Aorta (tissue), 5 donors: ENCODE measurements at regions not wholly inside any gene's neighbourhood (a gene's known extent, or its start where the extent isn't known, plus 50 kb on each side); places are given as distances from the start of the nearest gene placed in this dataset.

Source experiments
- ATAC-seq: fragments of 200-7000 bp; cut with Tn5 transposase; one replicate; pipeline ENCODE4 v1.9.1; 2022; ENCODE audit warnings: moderate library complexity; ENCODE audit not compliant: low FRiP score
- DNase-seq, 2 donors: peaks; one replicate each; pipeline ENCODE4 v3.0.0-alpha.2; 2020
- H3K27ac ChIP-seq, 2 donors: one replicate each; pipeline ENCODE4 v1.5.1; 2013; ENCODE audit warnings: low read length in 2 of 2, mild to moderate bottlenecking in 2 of 2, moderate library complexity in 2 of 2, control low read depth in 1 of 2, inconsistent platforms in 1 of 2, low read depth in 1 of 2
- H3K27me3 ChIP-seq, 2 donors: one replicate each; pipeline ENCODE4 v1.6.1; 2013; ENCODE audit warnings: control low read depth in 1 of 2, low read length in 1 of 2, mild to moderate bottlenecking in 1 of 2, moderate library complexity in 1 of 2; ENCODE audit not compliant: insufficient read depth in 2 of 2, control insufficient read depth in 1 of 2
- H3K36me3 ChIP-seq, 2 donors: one replicate each; pipeline ENCODE4 v1.6.1; 2013; ENCODE audit warnings: control low read depth in 1 of 2, low read length in 1 of 2, mild to moderate bottlenecking in 1 of 2; ENCODE audit not compliant: insufficient read depth in 2 of 2, control insufficient read depth in 1 of 2
- H3K4me1 ChIP-seq, 2 donors: one replicate each; pipeline ENCODE4 v1.6.1; 2013; ENCODE audit warnings: low read length in 2 of 2, control low read depth in 1 of 2, mild to moderate bottlenecking in 1 of 2, moderate library complexity in 1 of 2; ENCODE audit not compliant: insufficient read depth in 2 of 2, control insufficient read depth in 1 of 2
- H3K4me3 ChIP-seq, 2 donors: one replicate each; pipeline ENCODE4 v1.5.1; 2013; ENCODE audit warnings: low read length in 2 of 2, control low read depth in 1 of 2, mild to moderate bottlenecking in 1 of 2
- H3K9me3 ChIP-seq: one replicate; pipeline ENCODE4 v1.6.1; 2013; ENCODE audit warnings: mild to moderate bottlenecking, low read length; ENCODE audit not compliant: control insufficient read depth
- WGBS, 2 donors: extraction: QIAGEN DNeasy Blood & Tissue Kit; methylation state at CpG; one replicate each; pipeline ENCODE4 v1.1.7; 2013; 5-methylcytosine and 5-hydroxymethylcytosine counted together
- intact Hi-C, 2 donors: fragments of 100-400 bp; cut with DNase I; formaldehyde crosslinking; loops; one replicate each; pipeline versions ENCODE4 v1.14.2 to v1.15.0; 2022
- donor health status: healthy with polysubstance abuse.
- donor health status: Bipolar disorder and iron deficiency.
- donor health status: DM: no; HTN: no; CAD: no.
- donor health status: DM: no; HTN: no; CAD: no.
- donor health status: DM: yes; HTN: yes; CAD: no.

DNA sequence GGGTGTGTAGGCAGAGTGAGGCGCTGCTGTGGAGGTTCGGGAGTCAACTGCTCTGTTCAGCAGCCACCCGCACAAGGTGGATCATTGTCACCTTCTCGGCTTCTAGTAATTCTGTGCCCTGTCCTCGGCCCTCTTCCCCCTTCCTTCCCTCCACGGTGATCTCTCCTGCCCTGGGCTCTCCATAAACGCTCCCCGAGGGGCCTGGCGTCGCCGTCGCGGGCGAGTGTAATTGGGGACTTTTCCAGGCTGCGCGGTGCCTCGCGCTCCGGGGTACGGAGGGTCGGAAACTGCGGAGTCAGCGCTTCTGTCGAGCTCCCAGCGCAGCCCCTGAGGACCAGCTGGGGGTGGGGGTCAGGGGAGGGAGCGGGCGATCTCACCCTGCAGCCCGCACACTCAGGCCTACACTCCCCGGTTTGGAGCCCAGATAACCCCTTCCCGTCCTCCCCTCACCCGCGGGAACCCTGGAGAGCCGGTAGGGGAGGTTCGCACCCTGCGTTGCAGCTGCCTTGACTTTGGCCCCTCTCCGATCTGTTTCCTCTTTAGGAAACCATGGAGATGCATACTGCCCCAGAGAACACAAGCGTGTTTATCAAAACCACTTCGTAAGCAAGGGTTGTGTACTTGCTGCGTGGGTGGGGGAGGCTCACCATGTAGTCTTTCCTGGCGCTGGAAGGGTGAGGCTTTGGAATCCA, 188.3 kb upstream of the ZNF618 start:
- 13% methylated on average over 40 of the region's 40 CpGs for WGBS, 2 donors
- Histone ChIP-seq H3K27me3 (no peaks in the 10 kb centered on the region), H3K9me3 (no peaks in the 10 kb centered on the region), H3K36me3 (no peaks in the 10 kb centered on the region), H3K4me1 (no peaks in the 10 kb centered on the region), H3K4me3 (no peak overlapping the region), H3K27ac (no peak overlapping the region)
- DNase-seq: no peak
- ATAC-seq: peak; percentile 50
- intact Hi-C loops: no loop called here

DNA sequence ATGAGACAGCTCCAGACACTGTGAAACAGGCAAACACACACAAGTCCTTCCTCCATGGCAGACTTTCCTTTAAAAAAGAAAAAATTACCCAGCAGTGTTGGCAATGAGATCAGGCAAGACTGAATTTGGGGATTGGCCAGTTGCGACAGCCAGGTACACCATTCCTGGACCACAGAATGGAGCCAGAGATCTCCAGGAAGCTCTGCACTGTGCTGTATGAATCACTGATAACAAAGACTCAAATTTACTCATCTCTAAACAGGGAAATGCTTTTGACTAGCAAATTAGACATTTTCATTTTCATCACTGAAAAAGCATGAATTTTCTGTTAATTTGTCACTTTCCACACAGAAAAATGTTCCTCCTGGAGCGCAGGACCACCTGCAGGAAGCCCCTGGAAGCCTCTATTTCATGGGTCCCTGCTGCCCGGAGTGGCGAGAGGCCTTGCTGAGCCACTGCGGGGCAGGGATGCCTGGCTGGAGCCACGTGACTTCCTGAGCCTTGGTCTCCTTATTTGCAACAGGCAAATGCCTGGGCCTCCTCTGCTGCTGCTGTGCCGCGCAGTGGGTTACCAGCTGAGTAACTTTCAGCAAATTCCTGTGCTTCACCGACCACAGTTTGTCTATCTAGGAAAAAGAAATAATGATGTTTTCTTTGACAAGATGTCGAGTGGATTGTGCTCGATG, 185.9 kb upstream of the ZNF618 start:
- no peaks in the 10 kb centered on the region for H3K36me3 ChIP-seq
- no peaks in the 10 kb centered on the region for H3K27me3 ChIP-seq
- DNase-seq: no peak
- no peak overlapping the region for H3K27ac ChIP-seq
- H3K9me3 ChIP-seq: no peaks in the 10 kb centered on the region
- no peak for ATAC-seq
- no peaks in the 10 kb centered on the region for H3K4me1 ChIP-seq
- 84 to 85% methylated on average over 11 of the region's 11 CpGs for WGBS, 2 donors
- intact Hi-C loops: no loop called here
- H3K4me3 ChIP-seq: no peak overlapping the region

DNA sequence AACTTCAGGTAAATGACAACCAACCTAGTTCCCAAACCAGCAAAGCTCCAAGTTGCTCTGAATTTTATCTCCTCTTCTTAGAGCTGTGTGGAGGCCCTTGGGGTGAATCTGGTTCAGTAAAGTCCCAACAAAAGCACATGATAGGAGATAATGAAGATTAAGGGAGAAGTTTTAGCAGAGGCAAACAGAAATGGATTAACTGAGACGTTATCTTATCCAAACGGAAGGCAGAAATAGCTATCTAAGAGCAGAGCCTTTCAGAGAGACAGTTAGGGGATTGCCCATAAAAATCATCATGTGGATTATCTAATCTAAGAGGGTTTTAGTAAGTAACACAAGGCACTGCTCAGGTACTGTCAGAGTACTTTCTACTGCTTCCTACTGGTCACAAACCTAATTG, 183.9 kb upstream of the ZNF618 start:
- ATAC-seq: no peak
- Histone ChIP-seq H3K36me3 (no peaks in the 10 kb centered on the region), H3K27ac (no peak overlapping the region), H3K27me3 (no peaks in the 10 kb centered on the region), H3K9me3 (no peaks in the 10 kb centered on the region), H3K4me3 (no peak overlapping the region), H3K4me1 (no peaks in the 10 kb centered on the region)
- no peak for DNase-seq
- WGBS, 2 donors: 83 to 90% methylated on average over 2 of the region's 2 CpGs
- intact Hi-C loops: no loop called here

DNA sequence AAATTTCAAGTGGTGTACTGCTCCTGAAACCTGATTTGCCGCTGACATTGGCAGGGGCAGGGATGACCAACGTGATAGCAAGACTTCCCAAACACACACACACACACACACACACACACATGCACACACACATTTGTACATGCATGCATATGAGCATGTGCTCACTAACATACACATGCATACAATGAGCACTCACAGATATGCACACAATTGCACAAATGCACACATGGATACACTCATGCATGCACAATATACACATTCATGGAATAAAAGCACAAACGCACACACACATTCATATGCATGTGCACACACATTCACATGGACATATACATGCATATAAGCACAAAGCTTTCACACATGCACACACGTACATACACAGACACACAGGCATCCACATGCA, 181.2 kb upstream of the ZNF618 start:
- intact Hi-C loops: no loop called here
- H3K27ac ChIP-seq: no peak overlapping the region
- no peaks in the 10 kb centered on the region for H3K9me3 ChIP-seq
- H3K27me3 ChIP-seq: no peaks in the 10 kb centered on the region
- H3K4me1 ChIP-seq: no peaks in the 10 kb centered on the region
- WGBS, 2 donors: 76 to 86% methylated on average over 4 of the region's 4 CpGs
- no peak for DNase-seq
- no peak overlapping the region for H3K4me3 ChIP-seq
- H3K36me3 ChIP-seq: no peaks in the 10 kb centered on the region
- ATAC-seq: no peak

DNA sequence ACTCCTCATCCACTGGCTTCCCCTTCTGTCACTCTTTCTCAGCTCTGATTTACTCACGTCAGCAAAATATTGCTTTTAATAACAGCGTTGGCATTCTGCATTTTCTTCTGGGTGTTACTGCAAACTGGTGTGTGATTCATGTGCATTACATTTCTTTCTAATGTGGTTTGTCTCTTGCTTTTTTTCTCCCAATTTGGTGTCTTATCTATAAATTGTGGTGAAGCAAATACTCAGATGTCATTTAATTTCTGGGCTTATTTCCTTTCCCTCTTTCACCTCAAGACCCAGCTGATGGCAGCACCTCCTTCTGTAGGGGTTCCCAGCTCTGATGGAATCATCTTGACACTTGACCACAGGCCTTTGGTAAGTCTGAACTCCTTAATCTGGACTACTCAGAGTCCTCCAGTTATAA, 180.7 kb upstream of the ZNF618 start:
- Histone ChIP-seq H3K36me3 (no peaks in the 10 kb centered on the region), H3K27ac (no peak overlapping the region), H3K27me3 (no peaks in the 10 kb centered on the region), H3K9me3 (no peaks in the 10 kb centered on the region), H3K4me1 (no peaks in the 10 kb centered on the region), H3K4me3 (no peak overlapping the region)
- intact Hi-C loops: no loop called here
- DNase-seq (no peak), ATAC-seq (no peak)
- 53 to 57% methylated on average over 2 of the region's 2 CpGs for WGBS, 2 donors

DNA sequence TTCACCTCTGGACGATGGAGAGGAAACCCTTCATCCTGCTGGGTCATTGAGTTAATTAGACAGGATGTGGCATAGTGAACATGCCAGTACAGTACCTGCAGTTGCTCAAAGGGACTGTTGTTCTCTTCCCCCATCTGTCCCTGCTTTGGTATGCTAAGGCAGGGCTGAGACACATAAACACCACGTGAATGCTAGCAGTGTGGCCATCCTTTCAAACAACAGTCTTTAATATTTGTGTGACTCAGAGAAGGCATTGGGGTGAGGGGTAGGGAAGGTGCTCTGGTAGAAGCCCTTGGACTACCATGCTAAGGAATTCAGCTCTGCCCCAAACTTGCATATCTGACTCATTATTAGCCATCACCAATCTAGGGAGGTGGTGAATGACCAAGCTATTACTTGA, 180.2 kb upstream of the ZNF618 start:
- DNase-seq (no peak), ATAC-seq (no peak)
- Histone ChIP-seq H3K4me1 (no peaks in the 10 kb centered on the region), H3K36me3 (no peaks in the 10 kb centered on the region), H3K9me3 (no peaks in the 10 kb centered on the region), H3K27ac (no peak overlapping the region), H3K27me3 (no peaks in the 10 kb centered on the region), H3K4me3 (no peak overlapping the region)
- 74 to 77% methylated on average over 2 of the region's 2 CpGs for WGBS, 2 donors
- intact Hi-C loops: no loop called here

DNA sequence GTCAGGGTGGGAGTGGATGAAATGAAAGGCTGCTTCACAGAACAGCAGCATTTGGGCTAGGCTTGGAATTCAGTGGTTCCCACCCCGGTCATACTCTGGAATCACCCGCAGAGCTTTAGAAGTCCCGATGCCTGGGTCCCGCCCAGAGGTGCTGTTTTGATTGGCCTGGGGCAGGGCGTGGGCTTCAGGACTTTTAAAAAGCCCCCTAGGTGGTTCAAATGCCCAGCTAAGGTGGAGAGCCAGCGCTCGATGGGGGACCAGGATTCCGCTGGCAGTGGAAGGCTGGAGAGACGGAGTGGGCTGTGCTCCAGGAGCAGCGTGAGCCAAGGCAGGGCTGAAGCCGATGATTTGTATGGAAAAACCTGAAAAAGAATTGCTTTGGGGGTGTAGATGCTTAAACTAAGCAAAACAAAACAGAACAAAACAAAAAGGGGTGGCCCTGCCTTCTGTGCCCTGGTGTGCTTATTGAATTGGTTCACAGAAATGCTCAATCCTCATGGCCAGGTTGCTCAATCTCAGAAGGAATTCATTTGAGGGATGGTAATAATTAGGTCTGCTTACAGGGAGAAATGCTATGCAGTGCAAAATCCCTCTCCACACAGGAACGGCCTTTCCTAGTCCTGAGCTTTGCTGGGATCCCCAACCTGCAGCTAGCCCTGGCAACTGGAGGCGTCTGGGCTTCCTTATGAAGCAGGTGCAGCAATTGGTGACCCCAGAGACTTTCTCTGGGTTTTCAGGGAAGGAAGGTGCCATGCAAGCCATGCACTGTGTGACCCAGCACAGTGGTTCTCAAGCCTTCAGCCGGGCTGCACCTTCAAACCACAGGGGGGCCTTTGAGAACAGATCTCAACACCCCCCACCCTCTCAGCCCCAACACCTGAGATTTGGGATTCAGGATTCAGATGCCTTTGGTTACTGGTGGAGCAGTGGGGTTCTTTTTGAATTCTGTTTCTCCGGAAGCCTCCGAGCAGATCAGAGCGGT, 174.0 kb upstream of the ZNF618 start:
- Histone ChIP-seq H3K27ac (no peak overlapping the region), H3K9me3 (no peaks in the 10 kb centered on the region), H3K4me1 (no peaks in the 10 kb centered on the region), H3K36me3 (no peaks in the 10 kb centered on the region), H3K4me3 (no peak overlapping the region), H3K27me3 (no peaks in the 10 kb centered on the region)
- DNase-seq: no peak
- intact Hi-C loops: no loop called here
- 32 to 34% methylated on average over 17 of the region's 17 CpGs for WGBS, 2 donors
- no peak for ATAC-seq

DNA sequence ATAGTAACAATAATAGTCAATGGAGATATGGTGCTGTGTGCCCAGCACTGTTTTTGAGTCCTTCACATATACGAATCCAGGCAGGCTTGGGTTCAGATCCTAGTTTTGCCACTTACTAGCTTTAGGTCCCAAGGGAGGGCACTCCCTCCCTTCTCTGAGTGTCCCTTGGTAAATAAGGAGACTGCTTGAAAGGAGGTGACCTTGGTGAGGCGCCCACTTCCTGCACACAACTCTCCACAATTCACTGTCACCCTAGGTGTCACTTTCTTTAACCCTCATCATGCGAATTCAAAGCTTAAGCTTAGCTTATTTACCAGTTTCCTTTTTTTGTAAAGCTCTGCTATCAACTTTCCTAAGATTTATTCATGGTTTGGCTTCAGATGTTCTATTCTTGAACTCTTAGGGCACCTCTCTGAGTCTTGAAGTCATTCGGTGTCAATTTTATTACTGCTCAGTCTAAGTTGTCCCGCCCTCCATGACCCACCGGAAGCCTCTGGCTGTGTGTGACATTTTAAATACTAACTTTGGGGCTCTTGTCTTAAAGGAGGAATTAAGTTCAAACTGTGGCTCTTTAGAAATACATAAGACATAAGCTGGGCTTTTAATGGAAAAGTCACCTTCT, 170.7 kb upstream of the ZNF618 start:
- Histone ChIP-seq H3K4me3 (no peak overlapping the region), H3K9me3 (no peaks in the 10 kb centered on the region), H3K36me3 (no peaks in the 10 kb centered on the region), H3K27me3 (no peaks in the 10 kb centered on the region), H3K27ac (no peak overlapping the region), H3K4me1 (no peaks in the 10 kb centered on the region)
- no peak for ATAC-seq
- intact Hi-C loops: no loop called here
- 83 to 90% methylated on average over 6 of the region's 6 CpGs for whole genome bisulfite sequencing, 2 donors
- no peak for DNase-seq
